GM12878 (cell line): ENCODE measurements at regions not wholly inside any gene's neighbourhood (a gene's known extent, or its start where the extent isn't known, plus 50 kb on each side); places are given as distances from the start of the nearest gene placed in this dataset.

ENCODE experiments used
- EED ChIP-seq: sonication (generic); IDR thresholded peaks from 2 replicates; pipeline ENCODE4 v1.6.1; 2016; ENCODE audit warnings: antibody characterized with exemption, low read depth
- EZH2 ChIP-seq: IDR thresholded peaks from 2 replicates; pipeline ENCODE4 v1.6.1; 2012; ENCODE audit warnings: low read depth, mild to moderate bottlenecking, control low read depth, inconsistent platforms, low read length, borderline replicate concordance; ENCODE audit not compliant: control insufficient read depth
- JUNB ChIP-seq: IDR thresholded peaks from 2 replicates; pipeline ENCODE4 v1.6.1; 2016; ENCODE audit warnings: antibody characterized with exemption, mild to moderate bottlenecking
- NR2C2 ChIP-seq: IDR thresholded peaks from 2 replicates; pipeline ENCODE4 v1.6.1; 2011; ENCODE audit warnings: borderline replicate concordance, low read depth; ENCODE audit not compliant: control insufficient read depth, insufficient read length
- PML ChIP-seq: IDR thresholded peaks from 2 replicates; pipeline ENCODE4 v1.6.1; 2012; ENCODE audit warnings: low read length, inconsistent platforms
- POLR2AphosphoS5 ChIP-seq: IDR thresholded peaks from 2 replicates; pipeline ENCODE4 v1.6.1; 2011; ENCODE audit warnings: mild to moderate bottlenecking, low read length, inconsistent platforms
- ZNF217 ChIP-seq: fragments of 450-650 bp; IDR thresholded peaks from 2 replicates; pipeline ENCODE4 v1.6.1; 2017; ENCODE audit warnings: antibody characterized with exemption, mild to moderate bottlenecking
- TF ChIP-seq, protein P1 (sequence below): fragments of 450-650 bp; IDR thresholded peaks from 2 replicates; pipeline ENCODE4 v1.6.1; 2018; ENCODE audit warnings: mild to moderate bottlenecking, low read depth, moderate library complexity; ENCODE audit not compliant: partially characterized antibody
- TF ChIP-seq, protein P2 (sequence below), 3 experiments: IDR thresholded peaks in 2 of 3; conservative IDR thresholded peaks in 1 of 3; 2 replicates each; pipeline ENCODE4 v1.5.1; 2011; ENCODE audit warnings: low read depth in 3 of 3, low read length in 3 of 3, mild to moderate bottlenecking in 3 of 3, control low read depth in 2 of 3, moderate library complexity in 2 of 3, inconsistent platforms in 1 of 3, mixed read lengths in 1 of 3; ENCODE audit not compliant: control insufficient read depth in 2 of 3, insufficient read depth in 1 of 3; ENCODE audit errors: extremely low read depth in 1 of 3
- TF ChIP-seq, protein P3 (sequence below): fragments of 450-650 bp; IDR thresholded peaks from 2 replicates; pipeline ENCODE4 v1.6.1; 2017; ENCODE audit warnings: borderline replicate concordance

DNA sequence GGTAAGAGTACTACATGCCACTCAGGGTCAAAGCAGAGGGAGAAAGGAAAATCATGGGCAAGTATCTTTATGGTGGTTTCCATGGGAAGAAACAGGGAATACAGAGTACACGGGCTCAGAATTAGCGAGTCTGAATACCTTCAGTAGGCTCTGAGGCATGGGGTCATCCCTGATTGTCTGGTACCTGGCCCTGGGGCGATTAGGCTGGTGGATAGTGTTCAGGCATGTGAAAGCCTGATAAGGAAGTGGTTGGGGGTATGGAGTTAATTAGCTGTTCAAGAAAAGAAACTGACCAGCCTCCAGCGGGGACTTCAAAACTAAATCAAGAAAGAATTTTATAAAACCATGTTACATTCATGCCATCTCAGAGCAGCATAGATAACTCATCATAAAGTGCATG lies 518.8 kb downstream of the RAB28 start:
- TF ChIP-seq, protein P1, sequence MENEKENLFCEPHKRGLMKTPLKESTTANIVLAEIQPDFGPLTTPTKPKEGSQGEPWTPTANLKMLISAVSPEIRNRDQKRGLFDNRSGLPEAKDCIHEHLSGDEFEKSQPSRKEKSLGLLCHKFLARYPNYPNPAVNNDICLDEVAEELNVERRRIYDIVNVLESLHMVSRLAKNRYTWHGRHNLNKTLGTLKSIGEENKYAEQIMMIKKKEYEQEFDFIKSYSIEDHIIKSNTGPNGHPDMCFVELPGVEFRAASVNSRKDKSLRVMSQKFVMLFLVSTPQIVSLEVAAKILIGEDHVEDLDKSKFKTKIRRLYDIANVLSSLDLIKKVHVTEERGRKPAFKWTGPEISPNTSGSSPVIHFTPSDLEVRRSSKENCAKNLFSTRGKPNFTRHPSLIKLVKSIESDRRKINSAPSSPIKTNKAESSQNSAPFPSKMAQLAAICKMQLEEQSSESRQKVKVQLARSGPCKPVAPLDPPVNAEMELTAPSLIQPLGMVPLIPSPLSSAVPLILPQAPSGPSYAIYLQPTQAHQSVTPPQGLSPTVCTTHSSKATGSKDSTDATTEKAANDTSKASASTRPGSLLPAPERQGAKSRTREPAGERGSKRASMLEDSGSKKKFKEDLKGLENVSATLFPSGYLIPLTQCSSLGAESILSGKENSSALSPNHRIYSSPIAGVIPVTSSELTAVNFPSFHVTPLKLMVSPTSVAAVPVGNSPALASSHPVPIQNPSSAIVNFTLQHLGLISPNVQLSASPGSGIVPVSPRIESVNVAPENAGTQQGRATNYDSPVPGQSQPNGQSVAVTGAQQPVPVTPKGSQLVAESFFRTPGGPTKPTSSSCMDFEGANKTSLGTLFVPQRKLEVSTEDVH, result no peak
- TF ChIP-seq JUNB (no peak), EED (no peak), EZH2 (no peak), NR2C2 (no peak), ZNF217 (no peak), POLR2AphosphoS5 (no peak), PML (no peak)
- TF ChIP-seq, protein P2, sequence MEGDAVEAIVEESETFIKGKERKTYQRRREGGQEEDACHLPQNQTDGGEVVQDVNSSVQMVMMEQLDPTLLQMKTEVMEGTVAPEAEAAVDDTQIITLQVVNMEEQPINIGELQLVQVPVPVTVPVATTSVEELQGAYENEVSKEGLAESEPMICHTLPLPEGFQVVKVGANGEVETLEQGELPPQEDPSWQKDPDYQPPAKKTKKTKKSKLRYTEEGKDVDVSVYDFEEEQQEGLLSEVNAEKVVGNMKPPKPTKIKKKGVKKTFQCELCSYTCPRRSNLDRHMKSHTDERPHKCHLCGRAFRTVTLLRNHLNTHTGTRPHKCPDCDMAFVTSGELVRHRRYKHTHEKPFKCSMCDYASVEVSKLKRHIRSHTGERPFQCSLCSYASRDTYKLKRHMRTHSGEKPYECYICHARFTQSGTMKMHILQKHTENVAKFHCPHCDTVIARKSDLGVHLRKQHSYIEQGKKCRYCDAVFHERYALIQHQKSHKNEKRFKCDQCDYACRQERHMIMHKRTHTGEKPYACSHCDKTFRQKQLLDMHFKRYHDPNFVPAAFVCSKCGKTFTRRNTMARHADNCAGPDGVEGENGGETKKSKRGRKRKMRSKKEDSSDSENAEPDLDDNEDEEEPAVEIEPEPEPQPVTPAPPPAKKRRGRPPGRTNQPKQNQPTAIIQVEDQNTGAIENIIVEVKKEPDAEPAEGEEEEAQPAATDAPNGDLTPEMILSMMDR (IDR thresholded peaks at IDR 0.05 in 2 of 3, conservative IDR thresholded peaks at IDR 0.05 in 1 of 3; ENCODE audit: control insufficient read depth in 2 of 3, extremely low read depth in 1 of 3, insufficient read depth in 1 of 3, low read depth in 3 of 3, low read length in 3 of 3), result no peak
- TF ChIP-seq, protein P3, sequence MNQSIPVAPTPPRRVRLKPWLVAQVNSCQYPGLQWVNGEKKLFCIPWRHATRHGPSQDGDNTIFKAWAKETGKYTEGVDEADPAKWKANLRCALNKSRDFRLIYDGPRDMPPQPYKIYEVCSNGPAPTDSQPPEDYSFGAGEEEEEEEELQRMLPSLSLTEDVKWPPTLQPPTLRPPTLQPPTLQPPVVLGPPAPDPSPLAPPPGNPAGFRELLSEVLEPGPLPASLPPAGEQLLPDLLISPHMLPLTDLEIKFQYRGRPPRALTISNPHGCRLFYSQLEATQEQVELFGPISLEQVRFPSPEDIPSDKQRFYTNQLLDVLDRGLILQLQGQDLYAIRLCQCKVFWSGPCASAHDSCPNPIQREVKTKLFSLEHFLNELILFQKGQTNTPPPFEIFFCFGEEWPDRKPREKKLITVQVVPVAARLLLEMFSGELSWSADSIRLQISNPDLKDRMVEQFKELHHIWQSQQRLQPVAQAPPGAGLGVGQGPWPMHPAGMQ, result no peak
